ENCODE measurements at regions not wholly inside any gene's neighbourhood (a gene's known extent, or its start where the extent isn't known, plus 50 kb on each side); places are given as distances from the start of the nearest gene placed in this dataset.

- H3K4me2 ChIP-seq, result no peak overlapping the region
Observed at GRCh38 chr9:115262477-115262876, 144.5 kb upstream of the TNC start.

GRCh38 chr9:115262952-115263351 lies 145.0 kb upstream of the TNC start:
- TF ChIP-seq Cebpa-rat (IDR thresholded peaks at IDR 0.05), result no peak
- H4K20me1 ChIP-seq, result no peaks in the 10 kb centered on the region
- no peak overlapping the region for H3K9ac ChIP-seq
- H3K27ac ChIP-seq, result no peak overlapping the region
- H3K9me3 ChIP-seq (replicated peaks in 1 of 11), result no peaks in the 10 kb centered on the region
- no peaks in the 10 kb centered on the region for H3K4me1 ChIP-seq
- no peak overlapping the region for H3K4me2 ChIP-seq
- no peak overlapping the region for H3K4me3 ChIP-seq
- no peaks in the 10 kb centered on the region for H3K27me3 ChIP-seq
- no peaks in the 10 kb centered on the region for H3K36me3 ChIP-seq

More at GRCh38 chr9:115262477-115262876, 144.5 kb upstream of the TNC start:
- TF ChIP-seq Cebpa-rat (IDR thresholded peaks at IDR 0.05), result no peak
- no peaks in the 10 kb centered on the region for H3K36me3 ChIP-seq
- H3K9me3 ChIP-seq (replicated peaks in 1 of 11), result no peaks in the 10 kb centered on the region
- no peak overlapping the region for H3K9ac ChIP-seq
- no peak overlapping the region for H3K27ac ChIP-seq
- H3K4me3 ChIP-seq, result no peak overlapping the region
- H4K20me1 ChIP-seq, result no peaks in the 10 kb centered on the region
- H3K27me3 ChIP-seq, result no peaks in the 10 kb centered on the region
- no peaks in the 10 kb centered on the region for H3K4me1 ChIP-seq

- no peak for TF ChIP-seq Cebpa-rat (IDR thresholded peaks at IDR 0.05)
- Histone ChIP-seq H3K9me3 (replicated peaks in 1 of 11) (no peaks in the 10 kb centered on the region), H3K4me3 (no peak overlapping the region), H3K27me3 (no peaks in the 10 kb centered on the region), H3K27ac (no peak overlapping the region), H3K36me3 (no peaks in the 10 kb centered on the region), H3K4me2 (no peak overlapping the region), H4K20me1 (no peaks in the 10 kb centered on the region), H3K4me1 (no peaks in the 10 kb centered on the region), H3K9ac (no peak overlapping the region)
Observed at GRCh38 chr9:115263371-115264075, 145.6 kb upstream of the TNC start.

- Histone ChIP-seq H3K4me1 (no peaks in the 10 kb centered on the region), H3K9ac (no peak overlapping the region), H3K9me3 (replicated peaks in 1 of 11) (no peaks in the 10 kb centered on the region), H3K4me2 (no peak overlapping the region), H3K4me3 (no peak overlapping the region), H3K27ac (no peak overlapping the region), H3K36me3 (no peaks in the 10 kb centered on the region), H3K27me3 (no peaks in the 10 kb centered on the region), H4K20me1 (no peaks in the 10 kb centered on the region)
- TF ChIP-seq Cebpa-rat (IDR thresholded peaks at IDR 0.05), result no peak
Observed at GRCh38 chr9:115264313-115264712, 146.4 kb upstream of the TNC start.

GRCh38 chr9:115267790-115268189 lies 149.8 kb upstream of the TNC start:
- Histone ChIP-seq H3K4me2 (no peak overlapping the region), H3K4me3 (no peak overlapping the region), H3K27me3 (no peaks in the 10 kb centered on the region), H3K9ac (no peak overlapping the region), H3K4me1 (no peaks in the 10 kb centered on the region), H3K36me3 (no peaks in the 10 kb centered on the region), H3K27ac (no peak overlapping the region), H3K9me3 (replicated peaks in 1 of 11) (no peaks in the 10 kb centered on the region), H4K20me1 (no peaks in the 10 kb centered on the region)
- TF ChIP-seq Cebpa-rat (IDR thresholded peaks at IDR 0.05), result no peak

- no peak overlapping the region for H3K27ac ChIP-seq
- H3K9ac ChIP-seq, result no peak overlapping the region
- no peak overlapping the region for H3K4me3 ChIP-seq
Observed at GRCh38 chr9:115275753-115276152, 157.8 kb upstream of the TNC start.

GRCh38 chr9:115276621-115277020 lies 158.7 kb upstream of the TNC start:
- Histone ChIP-seq H3K9ac (no peak overlapping the region), H3K27me3 (no peaks in the 10 kb centered on the region), H3K27ac (no peak overlapping the region)

More at GRCh38 chr9:115275753-115276152, 157.8 kb upstream of the TNC start:
- TF ChIP-seq Cebpa-rat (IDR thresholded peaks at IDR 0.05), result no peak
- Histone ChIP-seq H3K27me3 (no peaks in the 10 kb centered on the region), H3K4me2 (no peak overlapping the region), H3K4me1 (no peaks in the 10 kb centered on the region), H3K36me3 (no peaks in the 10 kb centered on the region), H3K9me3 (replicated peaks in 1 of 11) (no peaks in the 10 kb centered on the region), H4K20me1 (no peaks in the 10 kb centered on the region)

GRCh38 chr9:115277301-115277700 lies 159.3 kb upstream of the TNC start:
- no peaks in the 10 kb centered on the region for H3K36me3 ChIP-seq
- H3K27ac ChIP-seq, result no peak overlapping the region
- H3K4me3 ChIP-seq, result no peak overlapping the region
- H3K27me3 ChIP-seq, result no peaks in the 10 kb centered on the region
- TF ChIP-seq Cebpa-rat (IDR thresholded peaks at IDR 0.05), result no peak
- H3K9ac ChIP-seq, result no peak overlapping the region
- no peaks in the 10 kb centered on the region for H4K20me1 ChIP-seq
- H3K9me3 ChIP-seq (replicated peaks in 1 of 11), result no peaks in the 10 kb centered on the region
- no peak overlapping the region for H3K4me2 ChIP-seq
- no peaks in the 10 kb centered on the region for H3K4me1 ChIP-seq

More at GRCh38 chr9:115276621-115277020, 158.7 kb upstream of the TNC start:
- H4K20me1 ChIP-seq, result no peaks in the 10 kb centered on the region
- H3K9me3 ChIP-seq (replicated peaks in 1 of 11), result no peaks in the 10 kb centered on the region
- no peaks in the 10 kb centered on the region for H3K36me3 ChIP-seq
- no peak overlapping the region for H3K4me2 ChIP-seq
- H3K4me1 ChIP-seq, result no peaks in the 10 kb centered on the region
- no peak for TF ChIP-seq Cebpa-rat (IDR thresholded peaks at IDR 0.05)
- H3K4me3 ChIP-seq, result no peak overlapping the region

- Histone ChIP-seq H3K36me3 (no peaks in the 10 kb centered on the region), H4K20me1 (no peaks in the 10 kb centered on the region), H3K27ac (no peak overlapping the region), H3K9me3 (replicated peaks in 1 of 11) (no peaks in the 10 kb centered on the region), H3K9ac (no peak overlapping the region), H3K4me2 (no peak overlapping the region), H3K4me1 (no peaks in the 10 kb centered on the region), H3K4me3 (no peak overlapping the region), H3K27me3 (no peaks in the 10 kb centered on the region)
- no peak for TF ChIP-seq Cebpa-rat (IDR thresholded peaks at IDR 0.05)
Observed at GRCh38 chr9:115278326-115279035, 160.5 kb upstream of the TNC start.

- TF ChIP-seq Cebpa-rat (IDR thresholded peaks at IDR 0.05), result no peak
- H3K9me3 ChIP-seq (replicated peaks in 1 of 11), result no peaks in the 10 kb centered on the region
- no peaks in the 10 kb centered on the region for H3K27me3 ChIP-seq
- H3K36me3 ChIP-seq, result no peaks in the 10 kb centered on the region
- H3K9ac ChIP-seq, result no peak overlapping the region
- no peaks in the 10 kb centered on the region for H3K4me1 ChIP-seq
- no peaks in the 10 kb centered on the region for H4K20me1 ChIP-seq
- H3K27ac ChIP-seq, result no peak overlapping the region
- H3K4me2 ChIP-seq, result no peak overlapping the region
- H3K4me3 ChIP-seq, result no peak overlapping the region
Observed at GRCh38 chr9:115283395-115283794, 165.4 kb upstream of the TNC start.

Measured in BLaER1 treated with 17β-estradiol and CSF1 and Interleukin-3, amounts not matched to agents 10 nM and 100 nM (cell line).